Lower leg skin (tissue), 4 donors: ENCODE measurements at regions not wholly inside any gene's neighbourhood (a gene's known extent, or its start where the extent isn't known, plus 50 kb on each side); places are given as distances from the start of the nearest gene placed in this dataset.

Experiments used
- DNase-seq, 2 donors: peaks; one replicate each; pipeline ENCODE4 v3.0.0-alpha.2; 2019; ENCODE audit warnings: low spot score in 2 of 2
- H3K4me3 ChIP-seq: fragments of 200-600 bp; sonication (generic); 2 replicates; pipeline ENCODE4 v1.5.1; 2017; ENCODE audit warnings: mild to moderate bottlenecking, low read depth; ENCODE audit not compliant: poor library complexity, severe bottlenecking
- POLR2A ChIP-seq, 2 donors: fragments of 450-650 bp; IDR thresholded peaks; one replicate each; pipeline ENCODE4 v1.6.1; 2016 to 2017; ENCODE audit warnings: antibody characterized with exemption in 2 of 2, mild to moderate bottlenecking in 1 of 2, moderate library complexity in 1 of 2
- WGBS, 2 donors: methylation state at CpG; one replicate each; pipeline ENCODE4 v1.1.5; 2018; 5-methylcytosine and 5-hydroxymethylcytosine counted together
- intact Hi-C: fragments of 100-400 bp; cut with DNase I; formaldehyde crosslinking; loops from one replicate; pipeline ENCODE4 v1.15.0; 2023; ENCODE audit warnings: low total_unique reads
- TF ChIP-seq, protein P1 (sequence below), 3 donors: fragments of 450-650 bp; IDR thresholded peaks; one replicate each; pipeline ENCODE4 v1.5.1; 2016; ENCODE audit warnings: antibody characterized with exemption in 3 of 3, mild to moderate bottlenecking in 3 of 3, moderate library complexity in 2 of 3

- 66 to 68% methylated on average over 6 of the region's 6 CpGs for WGBS, 2 donors
- TF ChIP-seq, protein P1, sequence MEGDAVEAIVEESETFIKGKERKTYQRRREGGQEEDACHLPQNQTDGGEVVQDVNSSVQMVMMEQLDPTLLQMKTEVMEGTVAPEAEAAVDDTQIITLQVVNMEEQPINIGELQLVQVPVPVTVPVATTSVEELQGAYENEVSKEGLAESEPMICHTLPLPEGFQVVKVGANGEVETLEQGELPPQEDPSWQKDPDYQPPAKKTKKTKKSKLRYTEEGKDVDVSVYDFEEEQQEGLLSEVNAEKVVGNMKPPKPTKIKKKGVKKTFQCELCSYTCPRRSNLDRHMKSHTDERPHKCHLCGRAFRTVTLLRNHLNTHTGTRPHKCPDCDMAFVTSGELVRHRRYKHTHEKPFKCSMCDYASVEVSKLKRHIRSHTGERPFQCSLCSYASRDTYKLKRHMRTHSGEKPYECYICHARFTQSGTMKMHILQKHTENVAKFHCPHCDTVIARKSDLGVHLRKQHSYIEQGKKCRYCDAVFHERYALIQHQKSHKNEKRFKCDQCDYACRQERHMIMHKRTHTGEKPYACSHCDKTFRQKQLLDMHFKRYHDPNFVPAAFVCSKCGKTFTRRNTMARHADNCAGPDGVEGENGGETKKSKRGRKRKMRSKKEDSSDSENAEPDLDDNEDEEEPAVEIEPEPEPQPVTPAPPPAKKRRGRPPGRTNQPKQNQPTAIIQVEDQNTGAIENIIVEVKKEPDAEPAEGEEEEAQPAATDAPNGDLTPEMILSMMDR (IDR thresholded peaks at IDR 0.05): no peak
- TF ChIP-seq POLR2A (IDR thresholded peaks at IDR 0.05): no peak
- no peak for DNase-seq
- intact Hi-C loops: no loop called here
- no peak overlapping the region for H3K4me3 ChIP-seq
These were observed 314.5 kb downstream of the GPAT3 start for GRCh38 chr4:83850435-83850834.

- TF ChIP-seq, protein P1 (IDR thresholded peaks at IDR 0.05): no peak
- TF ChIP-seq POLR2A (IDR thresholded peaks at IDR 0.05): no peak
- DNase-seq: no peak
- intact Hi-C loops: no loop called here
- WGBS, 2 donors: 73 to 75% methylated on average over 3 of the region's 3 CpGs
- no peak overlapping the region for H3K4me3 ChIP-seq
These were observed 310.4 kb downstream of the GPAT3 start for GRCh38 chr4:83846193-83846830.

GRCh38 chr4:83839615-83840014 is 303.7 kb downstream of the GPAT3 start:
- DNase-seq: no peak
- intact Hi-C loops: no loop called here
- TF ChIP-seq POLR2A (IDR thresholded peaks at IDR 0.05): no peak
- TF ChIP-seq, protein P1 (IDR thresholded peaks at IDR 0.05): no peak
- 83 to 84% methylated on average over 2 of the region's 2 CpGs for WGBS, 2 donors
- no peak overlapping the region for H3K4me3 ChIP-seq

GRCh38 chr4:83837614-83838308 is 301.9 kb downstream of the GPAT3 start:
- no peak for DNase-seq
- TF ChIP-seq POLR2A (IDR thresholded peaks at IDR 0.05): no peak
- TF ChIP-seq, protein P1 (IDR thresholded peaks at IDR 0.05): no peak
- intact Hi-C loops: no loop called here
- 30 to 42% methylated on average over 5 of the region's 5 CpGs for WGBS, 2 donors
- H3K4me3 ChIP-seq: no peak overlapping the region

DNA sequence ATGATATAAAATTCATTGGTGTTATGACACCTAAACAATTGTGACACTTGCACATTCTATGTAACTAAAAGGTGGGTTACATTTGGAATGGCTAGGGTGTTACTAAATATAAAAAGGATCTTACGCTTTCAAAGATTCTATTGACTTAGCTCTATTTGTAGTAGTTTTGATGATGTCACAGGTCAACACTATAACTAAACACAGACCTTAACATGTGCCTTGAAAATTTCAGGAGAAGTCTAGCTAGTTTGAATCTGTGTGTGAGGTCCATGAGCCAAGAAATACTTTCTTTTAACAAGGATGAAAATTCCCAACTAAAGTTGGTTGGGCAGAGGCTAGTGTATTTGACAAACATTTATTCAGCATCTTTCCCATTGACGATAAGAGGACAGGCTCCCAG is 298.0 kb downstream of the GPAT3 start:
- intact Hi-C loops: no loop called here
- WGBS, 2 donors: 78 to 79% methylated on average over 2 of the region's 2 CpGs
- no peak overlapping the region for H3K4me3 ChIP-seq
- DNase-seq: no peak
- TF ChIP-seq POLR2A (IDR thresholded peaks at IDR 0.05): no peak
- TF ChIP-seq, protein P1 (IDR thresholded peaks at IDR 0.05): no peak
